Esophagus squamous epithelium (tissue), 4 donors: ENCODE measurements at regions not wholly inside any gene's neighbourhood (a gene's known extent, or its start where the extent isn't known, plus 50 kb on each side); places are given as distances from the start of the nearest gene placed in this dataset.

Experiments
- CTCF ChIP-seq, 6 experiments: fragments of 450-650 bp in 4 of 6; fragments of 200-600 bp in 2 of 6; sonication (generic) in 2 of 6; IDR thresholded peaks; one replicate each; pipeline ENCODE4 v1.5.1; 2016 to 2019; ENCODE audit warnings: antibody characterized with exemption in 6 of 6, mild to moderate bottlenecking in 4 of 6, moderate library complexity in 4 of 6
- POLR2A ChIP-seq, 4 donors: fragments of 450-650 bp; IDR thresholded peaks; one replicate each; pipeline ENCODE4 v1.6.1; 2017; ENCODE audit warnings: antibody characterized with exemption in 4 of 4, mild to moderate bottlenecking in 4 of 4, moderate library complexity in 3 of 4

- no peak for TF ChIP-seq POLR2A (IDR thresholded peaks at IDR 0.05)
- TF ChIP-seq CTCF (IDR thresholded peaks at IDR 0.05), result no peak
These were observed 992.0 kb upstream of the ZEB2 start for GRCh38 chr2:145511946-145512345.
